Hematopoietic multipotent progenitor cell treated with erythropoietin and hydrocortisone succinate and interleukin-3 and kit ligand, for 8 days (in vitro differentiated cells): ENCODE measurements at regions not wholly inside any gene's neighbourhood (a gene's known extent, or its start where the extent isn't known, plus 50 kb on each side); places are given as distances from the start of the nearest gene placed in this dataset.

ENCODE experiments used
- DNase-seq: peaks from one replicate; pipeline ENCODE4 v3.0.0-alpha.2; 2015

DNA sequence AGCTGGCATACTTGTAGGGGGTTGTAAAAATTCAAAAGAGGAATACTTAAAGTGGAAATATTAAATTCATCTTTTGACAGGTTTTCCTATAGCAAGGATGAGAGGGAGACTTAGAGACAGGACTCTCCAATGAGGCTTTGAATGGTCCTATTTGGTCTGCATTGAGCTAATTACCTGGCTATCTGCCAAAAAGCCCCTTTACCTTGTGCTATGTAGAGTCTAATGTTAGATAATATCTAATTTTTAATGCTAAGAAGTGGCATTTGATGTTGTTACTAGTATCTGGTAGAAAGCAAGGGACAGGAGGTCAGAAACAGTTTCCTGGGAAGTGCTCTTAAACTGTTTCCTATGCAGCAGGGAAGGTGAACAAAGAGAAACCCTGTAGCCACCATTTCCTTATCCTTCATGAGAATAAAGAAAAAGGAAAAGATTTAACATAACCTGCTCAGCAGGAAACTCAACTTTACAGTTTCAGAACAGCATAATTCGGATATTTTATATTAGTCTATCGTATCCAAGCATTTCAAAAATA, 550.0 kb downstream of the SOX5 start:
- DNase-seq = no peak

DNA sequence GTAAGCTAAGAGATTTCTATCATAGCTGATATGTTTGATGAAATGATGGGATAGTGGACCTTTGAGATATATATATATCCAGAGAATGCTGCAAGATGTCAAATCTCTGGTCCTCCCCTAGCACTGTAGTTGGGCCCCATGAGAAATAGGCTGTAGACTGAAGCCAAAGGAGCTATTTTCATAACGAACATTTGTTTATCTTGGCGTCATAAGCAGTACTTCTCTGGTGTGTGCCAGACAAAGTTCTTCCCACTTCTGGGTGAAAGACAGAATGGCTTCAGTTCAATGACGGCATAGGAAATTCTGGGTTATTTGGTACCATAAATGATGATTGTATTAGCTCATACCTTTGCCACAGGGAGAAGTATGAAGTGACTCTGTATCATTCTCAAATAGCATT, 534.3 kb downstream of the SOX5 start:
- no peak for DNase-seq

DNA sequence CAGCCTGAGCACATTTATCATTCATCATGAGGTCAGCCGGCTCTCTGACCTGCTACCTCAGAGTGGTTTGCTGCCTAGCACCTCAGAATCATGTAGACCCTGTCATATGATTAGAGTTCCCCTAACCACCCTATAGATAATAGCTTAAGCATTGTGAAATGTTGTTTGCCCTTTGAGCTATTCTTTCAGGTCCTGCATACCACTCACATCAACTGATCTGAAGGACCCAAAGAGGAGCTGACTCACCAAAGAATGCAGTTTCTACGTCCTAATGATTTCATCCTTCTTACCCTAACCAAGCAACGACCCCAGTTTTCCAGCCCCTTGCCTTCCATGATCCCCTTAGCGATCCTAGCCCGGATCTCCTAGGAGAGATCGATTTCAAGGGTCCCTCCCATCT, 527.9 kb downstream of the SOX5 start:
- DNase-seq = no peak

DNA sequence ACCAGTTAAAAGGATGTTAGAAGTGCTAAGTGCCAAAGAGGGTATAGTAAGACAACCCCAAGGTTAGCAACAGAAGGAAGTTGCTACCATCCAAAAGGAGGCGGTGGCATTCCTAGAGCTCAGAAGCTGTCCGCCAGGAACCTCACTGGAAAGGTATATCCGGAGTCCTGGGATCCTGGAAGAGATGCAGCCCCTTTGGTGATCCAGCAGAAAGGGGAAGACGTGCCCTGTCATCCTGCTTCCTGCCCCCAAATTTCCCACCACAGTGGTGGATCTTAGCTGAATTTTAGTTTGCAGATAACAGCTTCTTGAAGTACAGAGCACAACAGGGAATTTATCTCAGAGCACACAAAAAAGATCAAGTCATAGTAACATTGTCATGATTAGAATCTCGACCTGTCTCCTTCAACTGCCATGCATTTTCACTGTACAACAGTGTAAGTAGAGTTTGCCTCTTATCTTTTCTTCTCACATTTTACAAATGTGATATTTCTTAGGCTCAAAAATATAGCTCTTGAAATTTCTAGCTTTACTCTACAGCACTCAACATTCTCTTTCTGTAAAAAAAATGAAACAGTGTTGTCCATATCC, 526.3 kb downstream of the SOX5 start:
- DNase-seq = no peak

DNA sequence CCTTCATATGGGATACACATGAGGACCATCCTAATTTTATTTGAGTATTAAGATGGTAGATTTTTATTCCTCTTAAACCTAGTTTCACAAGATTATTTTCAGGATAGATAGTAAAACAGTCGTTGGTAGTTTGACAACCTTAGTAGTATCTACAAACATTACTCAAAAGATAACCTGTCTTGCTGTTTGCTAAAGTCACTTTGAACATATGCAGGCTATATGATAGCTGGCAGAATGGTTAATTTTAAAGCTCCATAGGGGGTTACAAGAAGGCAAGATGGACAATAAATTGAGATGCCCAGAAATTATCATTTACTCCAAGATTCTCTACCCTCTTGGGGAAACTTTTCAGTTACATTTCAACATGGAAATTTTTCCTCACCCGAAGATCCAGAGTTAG, 525.7 kb downstream of the SOX5 start:
- no peak for DNase-seq

DNA sequence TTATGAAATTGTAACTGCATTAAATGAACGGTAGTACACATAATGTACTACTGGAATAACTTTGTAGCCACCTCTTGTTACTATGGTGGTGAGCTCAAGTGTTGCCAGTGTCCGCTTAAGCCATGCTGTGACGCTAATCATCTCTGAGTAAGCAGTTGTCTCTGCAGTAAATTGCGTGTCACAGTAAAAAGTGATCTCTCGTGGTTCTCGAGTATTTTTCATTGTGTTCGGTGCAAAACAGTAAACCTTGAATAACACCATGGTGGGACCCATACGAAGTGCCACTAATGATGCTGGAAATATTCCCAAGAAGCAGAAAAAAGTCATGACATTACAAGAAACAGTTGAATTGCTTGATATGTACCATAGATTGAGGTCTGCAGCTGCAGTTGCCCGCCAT, 524.8 kb downstream of the SOX5 start:
- no peak for DNase-seq

DNA sequence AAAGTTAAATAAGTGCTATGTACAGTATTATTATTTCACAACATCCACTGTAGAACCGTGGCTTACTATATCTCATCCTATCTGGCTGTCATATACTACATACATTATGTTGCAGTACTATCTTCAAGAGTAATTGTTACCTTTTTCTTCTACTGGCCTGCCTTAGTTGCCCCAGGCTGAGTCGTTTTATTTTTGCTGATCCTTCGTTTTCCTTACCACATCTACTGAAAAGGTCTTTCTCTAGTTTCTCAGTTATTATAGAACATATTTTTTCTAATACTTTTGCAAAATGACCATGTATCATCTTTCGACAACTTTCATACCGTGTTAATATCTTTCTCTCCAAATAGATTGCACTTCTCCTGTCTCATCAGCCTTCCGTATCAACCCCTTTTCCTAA, 523.1 kb downstream of the SOX5 start:
- DNase-seq = no peak

DNA sequence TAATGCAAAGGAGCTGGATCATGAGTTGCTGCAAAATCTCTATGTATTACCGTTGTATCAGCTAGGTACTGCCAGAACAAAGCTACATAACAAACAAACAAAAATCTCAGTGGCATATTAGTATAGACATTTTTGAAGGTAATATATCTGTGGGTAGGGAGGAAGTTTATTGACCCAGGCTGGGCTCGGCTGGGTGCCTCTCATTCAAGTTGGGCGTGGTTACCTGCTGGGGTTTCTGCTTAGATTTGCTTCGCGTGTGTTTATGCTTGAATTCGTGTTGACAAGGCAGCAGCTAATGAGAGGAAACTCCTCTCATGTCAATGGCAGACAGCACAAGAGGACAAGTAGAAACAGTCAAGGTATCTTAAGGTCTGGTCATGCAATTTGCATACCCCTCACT, 520.7 kb downstream of the SOX5 start:
- DNase-seq = no peak

DNA sequence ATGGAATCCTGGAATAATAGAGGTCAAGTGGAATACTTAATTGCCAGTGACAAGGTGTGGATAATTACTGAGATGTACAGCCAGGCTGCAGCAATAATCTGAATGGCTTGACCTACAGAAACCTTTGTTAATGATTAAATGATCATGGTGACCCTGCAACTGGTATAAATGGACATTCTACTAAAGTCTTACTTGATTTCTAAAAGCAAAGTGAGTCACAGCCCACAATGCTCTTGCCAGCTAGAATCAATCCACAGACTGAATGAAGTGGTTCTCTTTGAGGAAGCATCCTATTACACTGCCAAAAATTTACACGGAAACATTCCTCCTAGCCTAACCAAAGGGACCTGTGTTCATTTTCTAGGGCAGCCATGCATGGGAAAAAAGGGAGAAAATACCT, 518.5 kb downstream of the SOX5 start:
- no peak for DNase-seq

DNA sequence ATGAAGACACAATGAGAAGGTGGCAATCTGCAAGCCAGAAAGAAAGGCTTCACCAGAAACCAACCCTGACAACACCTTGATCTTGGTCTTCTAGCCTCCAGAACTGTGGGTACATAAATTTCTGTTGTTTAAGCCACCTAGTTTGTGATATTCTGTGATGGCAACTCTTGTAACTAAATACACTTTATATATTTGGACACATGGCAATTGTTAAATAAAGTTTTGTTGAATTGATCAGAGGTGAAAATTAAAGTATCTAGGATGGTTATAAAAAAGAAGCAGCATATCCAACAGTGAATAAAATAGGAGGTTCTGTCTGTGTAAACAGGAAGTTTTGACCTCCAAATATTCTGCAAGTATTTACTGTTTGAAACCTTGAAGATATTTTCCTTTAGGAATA, 516.3 kb downstream of the SOX5 start:
- no peak for DNase-seq

DNA sequence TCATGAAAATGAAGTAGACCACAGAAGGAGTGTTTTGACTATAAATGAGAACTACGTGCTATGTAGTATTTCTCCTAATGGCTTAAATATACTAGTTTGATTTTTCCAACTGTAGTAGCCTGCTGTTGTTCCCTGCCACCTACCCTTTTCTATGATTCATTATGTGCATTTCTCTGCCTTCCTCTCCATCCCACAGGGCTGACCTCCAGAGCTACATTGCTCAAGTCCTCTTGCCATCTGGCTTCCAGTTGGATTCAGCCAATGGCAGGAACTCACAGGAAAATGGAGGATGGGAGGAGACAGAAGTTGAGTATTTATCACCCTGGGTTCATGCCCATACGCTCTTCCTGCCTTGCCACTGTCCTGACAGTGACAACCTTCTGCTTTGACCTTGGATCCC, 515.3 kb downstream of the SOX5 start:
- DNase-seq = no peak

DNA sequence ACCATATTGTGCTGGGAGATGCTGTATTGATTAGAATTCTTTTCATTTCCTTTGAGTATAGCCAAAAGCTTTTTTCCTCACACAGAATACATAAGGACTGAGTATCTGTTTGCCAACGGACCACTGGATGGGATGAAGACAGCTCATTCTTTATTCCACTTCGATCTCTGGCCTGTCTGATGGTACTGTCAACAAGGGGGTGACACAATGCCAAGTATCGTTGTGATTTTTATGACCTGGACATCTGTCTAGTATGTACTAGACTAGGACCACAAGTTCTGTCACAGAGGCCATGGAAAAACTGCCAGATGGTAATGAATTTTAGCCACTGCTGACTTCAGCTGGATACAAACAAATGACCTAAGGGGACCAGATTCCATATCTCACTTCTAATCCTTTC, 502.7 kb downstream of the SOX5 start:
- no peak for DNase-seq

DNA sequence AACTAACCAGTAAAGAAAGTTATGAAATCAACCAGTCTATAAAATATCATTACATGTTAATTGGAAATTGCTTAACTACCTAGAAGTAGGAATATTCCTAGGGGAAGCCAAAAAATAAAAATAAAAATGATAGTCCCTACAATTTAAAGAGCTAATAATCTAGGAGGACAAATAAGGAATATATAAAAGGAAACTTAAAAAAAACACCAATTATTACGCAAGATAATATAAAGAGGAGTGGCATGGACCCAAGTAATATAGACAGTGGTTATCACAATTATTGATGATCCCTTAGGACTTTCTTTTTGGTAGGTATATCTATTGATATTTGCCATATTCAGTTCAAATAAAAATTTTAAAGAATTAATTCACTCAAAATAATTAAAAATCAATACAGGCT, 498.7 kb downstream of the SOX5 start:
- DNase-seq = no peak

DNA sequence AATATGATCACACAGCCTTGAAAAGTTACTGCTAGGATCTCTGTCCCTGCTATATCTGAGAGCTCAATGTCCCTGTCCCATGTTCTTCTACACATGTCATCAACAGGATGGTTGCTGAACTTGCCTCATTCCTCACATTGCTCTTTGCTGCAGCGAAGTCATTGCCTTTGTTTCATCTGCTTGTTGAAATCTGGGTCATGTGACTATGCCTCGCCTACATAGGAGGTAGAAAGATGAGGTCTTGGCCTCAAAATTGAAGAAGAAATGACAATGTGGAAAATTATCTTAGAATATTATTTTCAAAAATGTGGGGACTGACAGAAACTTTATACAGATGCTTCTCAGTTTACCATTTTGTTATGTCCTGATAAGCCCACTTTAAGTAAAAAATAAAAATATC, 494.2 kb downstream of the SOX5 start:
- no peak for DNase-seq

DNA sequence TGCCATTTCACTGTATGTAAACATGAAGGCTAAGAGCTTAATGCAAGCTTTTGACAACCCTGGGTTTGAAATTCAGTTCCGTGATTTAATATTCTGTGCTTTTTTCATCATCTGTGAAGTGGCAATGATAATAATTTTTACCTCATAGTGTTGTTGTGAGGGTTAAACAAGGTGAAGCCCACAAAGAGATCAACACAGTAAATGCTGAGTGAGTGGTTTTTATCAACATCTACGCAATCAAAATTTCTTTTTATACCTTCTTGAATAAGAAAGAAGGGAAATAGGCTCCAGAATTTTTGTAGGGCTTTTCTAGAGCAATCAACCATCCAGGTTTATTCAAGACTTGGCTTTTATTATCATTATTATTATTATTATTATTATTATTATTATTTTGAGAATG, 490.8 kb downstream of the SOX5 start:
- DNase-seq = no peak

DNA sequence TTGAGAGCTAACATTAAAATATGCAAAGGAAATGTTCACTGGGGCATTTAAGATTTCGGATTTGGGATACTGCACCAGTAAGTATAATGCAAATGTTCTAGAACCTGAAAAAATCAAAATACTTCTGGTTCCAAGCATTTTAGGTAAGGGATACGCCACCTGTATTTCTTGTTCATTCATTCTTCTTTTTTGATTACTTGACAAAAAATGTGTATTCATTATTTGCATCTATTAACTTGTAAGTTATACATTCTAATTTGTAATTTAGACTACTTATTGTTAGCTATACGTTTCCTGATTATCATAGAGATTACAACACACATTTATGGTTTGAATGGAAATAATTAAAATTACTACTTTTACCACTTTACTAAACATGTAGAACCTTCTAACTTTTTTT, 486.9 kb downstream of the SOX5 start:
- no peak for DNase-seq

DNA sequence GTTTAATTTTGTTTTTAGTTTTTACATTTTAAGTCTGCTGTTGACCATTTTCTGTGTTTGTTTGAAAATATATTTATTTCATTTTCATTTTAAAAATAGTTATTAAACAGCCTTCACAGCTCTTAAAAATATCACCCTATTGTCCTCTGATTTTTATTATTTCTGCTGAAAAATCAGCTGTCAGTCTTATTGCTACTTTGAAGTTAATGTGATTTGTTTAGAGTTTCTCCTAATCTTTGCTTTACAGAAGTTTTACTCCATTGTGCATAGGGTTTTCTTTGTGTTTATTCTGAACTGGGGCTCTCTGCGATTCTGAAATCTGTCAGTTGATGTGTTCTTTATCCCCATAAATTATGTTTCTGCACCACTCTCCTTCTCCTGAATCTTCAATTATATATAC, 486.3 kb downstream of the SOX5 start:
- DNase-seq = no peak

DNA sequence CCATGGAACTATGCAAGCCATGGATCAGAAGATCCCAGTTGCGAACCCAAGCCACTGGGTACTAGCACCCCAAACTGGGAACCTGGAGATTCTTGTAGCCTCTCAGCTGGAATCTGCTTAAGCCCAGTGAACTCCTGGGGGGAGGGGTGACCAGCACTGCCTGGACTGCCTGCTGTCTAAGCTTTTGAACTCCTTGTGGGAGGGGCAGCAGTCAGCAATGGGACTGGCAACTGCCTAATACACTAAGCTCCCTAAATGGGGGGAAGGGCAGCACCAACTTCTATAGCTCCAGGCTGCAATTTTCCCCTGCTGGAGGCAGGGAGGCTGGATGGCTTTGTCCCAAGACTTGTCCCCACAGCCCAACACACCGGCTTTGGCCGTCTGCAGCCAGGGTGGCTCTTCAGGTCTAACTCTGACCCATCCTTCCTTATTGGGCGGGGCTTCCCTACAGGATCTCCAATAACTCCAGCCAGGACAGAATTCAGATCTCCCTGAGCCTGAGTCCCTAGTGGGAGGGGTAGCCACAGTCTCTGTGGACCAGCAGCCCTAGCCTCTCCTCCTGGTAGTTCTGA, 485.1 kb downstream of the SOX5 start:
- no peak for DNase-seq

DNA sequence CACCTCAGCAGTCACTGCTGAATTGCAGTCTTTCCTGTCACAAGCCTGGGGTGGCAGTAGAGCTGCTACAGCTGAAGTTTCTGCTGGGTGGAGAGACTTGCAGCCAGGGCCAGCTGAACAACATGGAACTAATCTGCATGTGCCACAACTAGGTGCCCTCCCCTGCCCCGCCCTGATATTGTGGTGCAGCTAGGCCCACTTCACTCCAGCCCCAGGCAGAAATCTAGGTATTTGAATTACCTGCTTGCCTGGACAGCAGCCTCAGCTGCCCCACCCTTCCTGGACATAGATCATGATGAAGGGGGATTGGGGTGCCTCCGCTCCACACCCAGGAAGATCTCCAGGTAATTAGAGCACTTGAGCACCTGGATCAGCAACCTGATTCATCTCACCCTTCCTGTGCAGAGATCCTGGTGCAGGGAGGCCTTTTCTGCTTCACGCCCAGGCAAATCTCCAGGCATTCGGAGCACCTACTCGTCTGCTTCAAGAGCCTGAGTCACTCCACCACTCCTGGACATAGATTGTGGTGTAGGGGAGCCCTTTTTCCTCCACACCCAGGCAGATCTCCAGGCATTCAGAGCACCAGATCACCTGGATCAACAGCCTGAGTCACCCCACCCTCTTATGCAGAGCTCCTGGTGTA, 477.0 kb downstream of the SOX5 start:
- no peak for DNase-seq

DNA sequence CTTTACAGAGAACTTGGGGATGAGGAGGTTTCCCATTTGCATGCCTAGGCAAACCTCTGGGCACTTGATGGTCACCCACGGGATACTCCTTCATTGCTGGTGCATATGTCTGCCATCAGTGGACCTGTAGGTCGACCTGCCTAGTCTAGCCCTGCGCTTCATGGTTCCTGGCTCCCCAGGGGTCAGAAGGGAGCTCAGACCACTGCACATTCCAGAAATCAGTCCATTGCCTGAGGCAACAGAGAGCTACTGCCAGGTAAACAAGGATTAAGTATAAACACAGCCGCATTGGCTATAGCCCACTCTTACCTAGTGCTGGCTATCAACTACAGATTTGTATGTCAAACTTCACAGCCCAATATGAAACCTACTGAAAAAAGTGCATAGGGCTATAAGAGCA, 476.4 kb downstream of the SOX5 start:
- DNase-seq = no peak

DNA sequence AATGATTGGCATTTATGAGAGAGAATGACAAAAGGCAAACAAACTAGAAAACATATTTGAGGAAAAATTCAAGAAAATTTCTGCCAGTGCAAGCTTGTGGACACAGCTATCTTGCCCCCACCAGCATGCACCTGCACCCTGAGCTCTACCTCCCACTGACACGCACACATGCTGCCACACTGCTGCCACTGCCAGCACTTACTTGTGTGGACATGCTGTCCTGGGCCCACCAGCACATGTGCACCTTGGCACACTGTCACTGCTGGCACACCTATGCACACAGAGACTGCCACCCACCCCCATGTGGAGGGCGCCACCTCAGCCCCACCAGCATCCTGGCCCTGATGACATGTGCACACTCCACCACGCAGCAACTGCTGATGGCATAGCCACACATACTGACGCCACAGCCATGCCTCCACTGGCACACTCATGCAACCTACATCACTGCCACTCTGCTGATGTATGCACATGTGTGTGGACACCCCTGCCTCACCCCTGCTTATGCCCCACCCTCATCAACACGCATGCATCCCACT, 475.0 kb downstream of the SOX5 start:
- no peak for DNase-seq
